GM20000 (cell line): ENCODE measurements at regions not wholly inside any gene's neighbourhood (a gene's known extent, or its start where the extent isn't known, plus 50 kb on each side); places are given as distances from the start of the nearest gene placed in this dataset.

ENCODE experiments used
- DNase-seq: peaks from one replicate; pipeline ENCODE4 v3.0.0; 2012; ENCODE audit warnings: low spot score
- TF ChIP-seq, protein P1 (sequence below): IDR thresholded peaks from 2 replicates; pipeline ENCODE4 v1.5.1; 2012; ENCODE audit warnings: mild to moderate bottlenecking, control low read depth; ENCODE audit errors: extremely low read depth, missing control alignments

DNA sequence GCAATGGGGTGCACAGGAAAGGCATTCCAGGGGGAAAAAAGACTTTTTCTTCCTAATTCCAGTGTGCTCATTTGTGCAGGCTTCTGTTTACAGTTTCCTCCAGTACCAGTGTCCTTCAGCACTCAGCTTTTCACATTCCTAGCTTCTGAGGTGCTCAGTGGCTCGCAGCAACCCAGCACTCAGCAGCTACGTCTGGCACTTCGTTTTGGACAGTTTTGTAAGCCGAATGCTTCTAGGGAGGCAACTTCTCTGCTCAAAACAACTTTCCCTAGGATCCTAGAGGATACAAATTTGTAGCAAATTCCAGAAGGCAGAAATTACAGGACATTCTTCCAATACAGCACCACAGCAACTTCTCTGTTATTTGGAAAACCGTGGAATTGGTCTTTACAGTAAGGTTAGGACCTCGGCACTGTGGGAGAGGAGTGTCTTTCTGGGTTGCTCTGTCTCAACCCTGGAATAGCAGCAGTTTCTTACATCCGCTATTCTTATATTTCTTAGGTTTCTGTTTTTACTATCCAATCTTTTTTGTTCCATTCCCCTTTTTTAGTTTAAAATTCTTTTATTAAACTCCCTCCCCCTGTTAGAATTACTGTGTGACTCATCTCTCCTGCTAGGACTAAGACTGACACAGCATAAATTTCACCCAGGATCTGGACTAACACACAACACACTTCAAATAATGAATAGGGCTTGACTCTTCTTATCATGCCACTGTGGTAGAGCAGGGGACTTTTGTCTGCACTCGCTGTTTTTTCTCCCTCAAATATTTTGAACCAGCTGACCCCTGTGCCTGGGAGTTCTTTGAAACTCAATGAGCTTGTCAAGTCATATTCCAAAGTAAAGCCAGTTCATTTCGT lies 1314.7 kb downstream of the FSTL5 start:
- DNase-seq = no peak
- TF ChIP-seq, protein P1, sequence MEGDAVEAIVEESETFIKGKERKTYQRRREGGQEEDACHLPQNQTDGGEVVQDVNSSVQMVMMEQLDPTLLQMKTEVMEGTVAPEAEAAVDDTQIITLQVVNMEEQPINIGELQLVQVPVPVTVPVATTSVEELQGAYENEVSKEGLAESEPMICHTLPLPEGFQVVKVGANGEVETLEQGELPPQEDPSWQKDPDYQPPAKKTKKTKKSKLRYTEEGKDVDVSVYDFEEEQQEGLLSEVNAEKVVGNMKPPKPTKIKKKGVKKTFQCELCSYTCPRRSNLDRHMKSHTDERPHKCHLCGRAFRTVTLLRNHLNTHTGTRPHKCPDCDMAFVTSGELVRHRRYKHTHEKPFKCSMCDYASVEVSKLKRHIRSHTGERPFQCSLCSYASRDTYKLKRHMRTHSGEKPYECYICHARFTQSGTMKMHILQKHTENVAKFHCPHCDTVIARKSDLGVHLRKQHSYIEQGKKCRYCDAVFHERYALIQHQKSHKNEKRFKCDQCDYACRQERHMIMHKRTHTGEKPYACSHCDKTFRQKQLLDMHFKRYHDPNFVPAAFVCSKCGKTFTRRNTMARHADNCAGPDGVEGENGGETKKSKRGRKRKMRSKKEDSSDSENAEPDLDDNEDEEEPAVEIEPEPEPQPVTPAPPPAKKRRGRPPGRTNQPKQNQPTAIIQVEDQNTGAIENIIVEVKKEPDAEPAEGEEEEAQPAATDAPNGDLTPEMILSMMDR = no peak

- TF ChIP-seq, protein P1 = no peak
- no peak for DNase-seq
These were observed 1299.5 kb downstream of the FSTL5 start for GRCh38 chr4:160864253-160864652.

DNA sequence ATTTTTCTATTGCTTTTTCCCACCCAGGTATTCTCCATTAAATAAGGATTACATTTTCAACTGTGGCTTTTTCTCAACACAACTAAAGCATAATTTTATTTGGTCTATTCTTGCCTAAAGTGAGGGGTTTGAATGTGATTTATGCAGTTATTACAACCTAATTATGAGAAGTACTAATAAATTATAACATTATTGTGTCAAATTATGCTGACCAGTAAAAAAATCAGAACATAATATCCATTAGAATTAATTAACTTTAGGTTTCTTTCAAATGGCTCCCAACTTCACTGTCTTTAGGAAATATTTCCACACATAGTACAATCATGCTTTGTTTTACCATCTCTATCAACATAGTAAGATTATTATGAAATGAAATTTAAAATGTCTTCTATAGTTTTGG lies 1293.9 kb downstream of the FSTL5 start:
- no peak for DNase-seq
- TF ChIP-seq, protein P1 = no peak

DNA sequence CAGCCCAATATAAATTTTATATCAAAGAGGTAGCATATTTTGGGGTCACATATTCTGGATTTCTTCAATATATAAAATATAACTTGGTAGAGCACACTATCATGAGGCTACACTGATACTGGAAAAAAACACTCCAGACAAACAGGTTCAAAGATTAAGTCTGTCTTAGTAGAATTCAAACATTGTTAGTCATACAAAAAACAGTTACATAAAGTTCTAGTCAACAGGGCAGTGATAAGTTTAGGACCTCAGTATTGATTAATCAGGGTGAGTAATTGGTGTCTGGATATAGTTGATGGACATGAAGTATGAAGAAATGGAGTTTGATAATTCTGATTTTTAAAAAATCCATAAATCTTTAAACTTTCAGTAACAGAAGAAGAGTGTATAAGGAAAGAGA lies 1291.3 kb downstream of the FSTL5 start:
- TF ChIP-seq, protein P1 = no peak
- DNase-seq = no peak

DNA sequence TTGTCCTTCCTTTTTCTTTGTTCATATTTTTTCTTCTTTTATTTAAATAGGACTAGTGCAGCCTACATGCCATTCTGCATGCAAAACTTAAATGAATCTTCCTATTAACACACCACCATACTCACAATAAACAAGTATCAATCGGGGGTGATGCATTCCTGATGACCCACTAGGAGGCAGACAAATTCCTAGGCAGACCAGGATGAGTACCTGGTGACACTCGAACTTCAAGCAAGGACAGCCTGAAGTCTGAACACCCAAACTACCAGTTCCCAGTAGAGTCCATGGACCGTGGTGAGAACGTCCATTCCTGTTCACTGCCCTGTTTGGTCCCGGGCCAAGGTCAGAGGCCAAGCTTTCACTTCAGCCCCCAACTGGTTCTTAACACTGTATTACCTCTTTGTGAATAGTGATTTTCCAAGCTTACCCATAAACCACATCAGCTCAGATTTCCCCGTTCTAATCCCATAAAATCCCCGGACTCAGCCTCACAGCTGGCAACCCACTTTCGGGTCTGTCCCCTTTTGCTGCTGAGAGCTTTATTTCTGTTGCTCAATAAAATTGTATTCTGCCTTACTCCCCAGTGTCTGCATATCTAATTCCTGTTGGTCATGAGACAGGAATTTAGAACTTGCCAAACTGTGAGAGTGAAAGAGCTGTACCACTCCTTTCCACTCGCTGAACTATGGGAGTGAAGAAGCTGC lies 1286.6 kb downstream of the FSTL5 start:
- no peak for DNase-seq
- TF ChIP-seq, protein P1 = no peak

GRCh38 chr4:160880180-160880579 lies 1283.6 kb downstream of the FSTL5 start:
- TF ChIP-seq, protein P1 = no peak
- no peak for DNase-seq

GRCh38 chr4:160887668-160888067 lies 1276.1 kb downstream of the FSTL5 start:
- DNase-seq = no peak
- TF ChIP-seq, protein P1 = no peak
